DOHH2 (cell line): ENCODE measurements at regions not wholly inside any gene's neighbourhood (a gene's known extent, or its start where the extent isn't known, plus 50 kb on each side); places are given as distances from the start of the nearest gene placed in this dataset.

Experiments
- H3F3A ChIP-seq: fragments of 200-600 bp; sonication (generic), shearing (Covaris generic); 2 replicates; pipeline ENCODE4 v1.6.0; 2016; ENCODE audit warnings: antibody characterized with exemption, mild to moderate bottlenecking; ENCODE audit not compliant: control insufficient read depth, insufficient read depth
- H3K27ac ChIP-seq: fragments of 200-600 bp; sonication (generic); 2 replicates; pipeline ENCODE4 v1.5.1; 2014; ENCODE audit warnings: low read depth, mild to moderate bottlenecking, low read length, moderate library complexity
- H3K27me3 ChIP-seq: fragments of 200-600 bp; sonication (generic); 2 replicates; pipeline ENCODE4 v1.6.1; 2014; ENCODE audit warnings: mild to moderate bottlenecking, low read length, mixed read lengths; ENCODE audit not compliant: control insufficient read depth
- H3K36me3 ChIP-seq: fragments of 200-600 bp; sonication (generic); 2 replicates; pipeline ENCODE4 v1.6.1; 2014; ENCODE audit warnings: mild to moderate bottlenecking, low read length, moderate library complexity, mixed read lengths; ENCODE audit not compliant: control insufficient read depth
- H3K4me1 ChIP-seq: fragments of 200-600 bp; sonication (generic); 2 replicates; pipeline ENCODE4 v1.6.1; 2014; ENCODE audit warnings: mild to moderate bottlenecking, low read length, mixed read lengths; ENCODE audit not compliant: control insufficient read depth
- H3K4me2 ChIP-seq: fragments of 200-600 bp; sonication (generic); 2 replicates; pipeline ENCODE4 v1.6.0; 2014; ENCODE audit warnings: mild to moderate bottlenecking, low read length, moderate library complexity
- H3K4me3 ChIP-seq: fragments of 200-600 bp; sonication (generic); 2 replicates; pipeline ENCODE4 v1.5.1; 2014; ENCODE audit warnings: mild to moderate bottlenecking, low read length, mixed read lengths
- H3K79me2 ChIP-seq: fragments of 200-600 bp; sonication (generic); 2 replicates; pipeline ENCODE4 v1.6.1; 2014; ENCODE audit warnings: mild to moderate bottlenecking, low read length, mixed read lengths; ENCODE audit not compliant: control insufficient read depth
- H3K9me2 ChIP-seq: fragments of 200-600 bp; sonication (generic); replicated peaks from 2 replicates; pipeline ENCODE4 v1.6.1; 2014; ENCODE audit warnings: mild to moderate bottlenecking, low read length, mixed read lengths; ENCODE audit not compliant: control insufficient read depth
- H3K9me3 ChIP-seq: fragments of 200-600 bp; sonication (generic); 2 replicates; pipeline ENCODE4 v1.6.1; 2014; ENCODE audit warnings: antibody characterized with exemption, low read length, mixed read lengths; ENCODE audit not compliant: control insufficient read depth, insufficient read depth
- H4K20me1 ChIP-seq: fragments of 200-600 bp; sonication (generic); 2 replicates; pipeline ENCODE4 v1.6.0; 2014; ENCODE audit warnings: low read depth, mild to moderate bottlenecking, antibody characterized with exemption, low read length, moderate library complexity; ENCODE audit not compliant: control insufficient read depth, insufficient read depth
- CTCF ChIP-seq: fragments of 200-600 bp; sonication (generic); IDR thresholded peaks from one replicate; pipeline ENCODE4 v1.5.1; 2014; ENCODE audit warnings: antibody characterized with exemption, mild to moderate bottlenecking, low read depth, low read length; ENCODE audit not compliant: poor library complexity, severe bottlenecking
- EZH2phosphoT487 ChIP-seq: fragments of 200-600 bp; sonication (generic); IDR thresholded peaks from 2 replicates; pipeline ENCODE4 v1.6.1; 2017; ENCODE audit warnings: borderline replicate concordance, mild to moderate bottlenecking, antibody characterized with exemption, low read length, moderate library complexity, mixed read lengths

- Histone ChIP-seq H3K4me1 (peaks cover 19% of the 10 kb centered on the region), H3K9me3 (no peaks in the 10 kb centered on the region), H3K79me2 (no peaks in the 10 kb centered on the region), H3F3A (no peaks in the 10 kb centered on the region), H3K4me2 (no peak overlapping the region), H3K27ac (no peak overlapping the region), H3K4me3 (no peak overlapping the region), H3K9me2 (no peaks in the 10 kb centered on the region; the same call in 1 of the 2 replicates), H4K20me1 (no peaks in the 10 kb centered on the region), H3K36me3 (no peaks in the 10 kb centered on the region), H3K27me3 (no peaks in the 10 kb centered on the region)
- TF ChIP-seq CTCF = no peak
- TF ChIP-seq EZH2phosphoT487 = no peak
These were observed 59.7 kb upstream of the EED start for GRCh38 chr11:86184728-86185380.

DNA sequence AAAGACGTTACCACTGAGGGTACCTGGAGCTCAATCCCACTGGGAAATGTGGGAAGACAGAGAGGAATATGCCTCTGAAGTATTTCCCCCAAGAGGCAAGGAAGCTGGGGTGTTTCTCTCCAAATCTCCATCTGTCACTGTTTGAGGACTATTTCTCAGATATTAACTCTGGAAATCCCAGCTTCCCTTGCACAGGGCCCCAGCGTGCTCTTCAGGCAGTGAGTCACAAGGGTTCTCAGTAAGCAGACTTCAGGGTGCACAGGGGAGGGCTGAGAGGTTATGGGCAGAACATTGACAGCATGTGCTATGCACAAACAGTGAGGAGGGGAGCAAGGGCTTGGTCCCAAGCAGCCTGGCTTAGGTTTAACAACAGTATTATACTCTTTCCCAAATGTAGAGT is 60.9 kb upstream of the EED start:
- H3K9me3 ChIP-seq = no peaks in the 10 kb centered on the region
- no peak overlapping the region for H3K27ac ChIP-seq
- H3K27me3 ChIP-seq = no peaks in the 10 kb centered on the region
- no peaks in the 10 kb centered on the region for H4K20me1 ChIP-seq
- H3K4me1 ChIP-seq = peaks cover 12% of the 10 kb centered on the region
- no peaks in the 10 kb centered on the region for H3F3A ChIP-seq
- no peaks in the 10 kb centered on the region; the same call in 1 of the 2 replicates for H3K9me2 ChIP-seq
- TF ChIP-seq EZH2phosphoT487 = no peak
- TF ChIP-seq CTCF = no peak
- H3K4me2 ChIP-seq = no peak overlapping the region
- no peaks in the 10 kb centered on the region for H3K79me2 ChIP-seq
- no peaks in the 10 kb centered on the region for H3K36me3 ChIP-seq
- no peak overlapping the region for H3K4me3 ChIP-seq

DNA sequence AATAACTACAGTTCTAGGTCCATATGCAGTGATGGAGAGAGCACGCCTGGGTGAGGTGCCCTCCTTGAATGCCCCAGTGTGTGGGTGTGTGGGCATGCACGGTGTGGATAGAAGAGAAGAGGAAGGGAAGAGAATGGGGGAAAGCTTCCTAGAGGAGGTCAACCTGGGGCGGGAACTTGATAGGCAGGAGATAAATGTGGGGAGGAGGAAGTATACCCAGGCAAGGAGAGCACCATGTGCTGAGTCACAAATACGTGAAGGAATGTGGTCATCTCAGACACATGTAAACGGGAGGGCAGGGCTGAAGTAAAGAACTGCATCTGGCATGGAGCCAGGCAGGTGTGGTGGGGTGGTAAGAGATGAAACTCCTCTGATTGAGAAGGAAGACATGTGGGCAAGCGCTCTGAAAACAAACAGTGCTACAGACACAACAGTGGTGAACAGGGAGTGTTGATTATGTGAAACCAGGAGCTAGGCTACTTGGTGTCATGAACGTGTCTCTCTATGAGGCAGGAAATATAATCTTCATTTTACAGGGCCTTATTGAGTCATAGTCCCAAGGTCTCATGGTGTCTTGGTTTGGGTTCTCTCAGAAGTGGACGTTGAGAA is 61.5 kb upstream of the EED start:
- Histone ChIP-seq H3K4me3 (no peak overlapping the region), H3K4me2 (no peak overlapping the region), H3F3A (no peaks in the 10 kb centered on the region), H3K27me3 (no peaks in the 10 kb centered on the region), H3K79me2 (no peaks in the 10 kb centered on the region), H3K36me3 (no peaks in the 10 kb centered on the region), H3K4me1 (peaks cover 11% of the 10 kb centered on the region), H3K9me3 (no peaks in the 10 kb centered on the region), H4K20me1 (no peaks in the 10 kb centered on the region), H3K9me2 (no peaks in the 10 kb centered on the region; the same call in 1 of the 2 replicates), H3K27ac (no peak overlapping the region)
- TF ChIP-seq CTCF = no peak
- no peak for TF ChIP-seq EZH2phosphoT487
